ENCODE measurements at regions not wholly inside any gene's neighbourhood (a gene's known extent, or its start where the extent isn't known, plus 50 kb on each side); places are given as distances from the start of the nearest gene placed in this dataset.

GRCh38 chr4:13126976-13127910 is 356.9 kb downstream of the RAB28 start:
- no peak for DNase-seq

GRCh38 chr4:13118633-13119032 is 365.5 kb downstream of the RAB28 start:
- DNase-seq = no peak

GRCh38 chr4:13117185-13117584 is 367.0 kb downstream of the RAB28 start:
- DNase-seq = no peak

- DNase-seq = no peak
Observed at GRCh38 chr4:13112030-13112429, 372.1 kb downstream of the RAB28 start.

- DNase-seq = no peak
Observed at GRCh38 chr4:13109536-13109935, 374.6 kb downstream of the RAB28 start.

- DNase-seq = no peak
Observed at GRCh38 chr4:13108096-13108495, 376.0 kb downstream of the RAB28 start.

GRCh38 chr4:13103382-13104015 is 380.6 kb downstream of the RAB28 start:
- DNase-seq = no peak

- DNase-seq = no peak
Observed at GRCh38 chr4:13102092-13102742, 381.9 kb downstream of the RAB28 start.

- no peak for DNase-seq
Observed at GRCh38 chr4:13097971-13098370, 386.2 kb downstream of the RAB28 start.

- no peak for DNase-seq
Observed at GRCh38 chr4:13095722-13096121, 388.4 kb downstream of the RAB28 start.

GRCh38 chr4:13093170-13093569 is 391.0 kb downstream of the RAB28 start:
- DNase-seq = no peak

GRCh38 chr4:13092702-13093101 is 391.4 kb downstream of the RAB28 start:
- DNase-seq = no peak

GRCh38 chr4:13089659-13089998 is 394.5 kb downstream of the RAB28 start:
- no peak for DNase-seq

GRCh38 chr4:13088726-13089658 is 395.1 kb downstream of the RAB28 start:
- no peak for DNase-seq

GRCh38 chr4:13087041-13087440 is 397.1 kb downstream of the RAB28 start:
- no peak for DNase-seq

- no peak for DNase-seq
Observed at GRCh38 chr4:13084210-13084609, 399.9 kb downstream of the RAB28 start.

- no peak for DNase-seq
Observed at GRCh38 chr4:13081830-13082229, 402.3 kb downstream of the RAB28 start.

GRCh38 chr4:13067077-13067476 is 417.1 kb downstream of the RAB28 start:
- DNase-seq = no peak

- no peak for DNase-seq
Observed at GRCh38 chr4:13059019-13059418, 425.1 kb downstream of the RAB28 start.

- DNase-seq = no peak
Observed at GRCh38 chr4:13056630-13057189, 427.4 kb downstream of the RAB28 start.

- DNase-seq = no peak
Observed at GRCh38 chr4:13054420-13054970, 429.6 kb downstream of the RAB28 start.

- DNase-seq = no peak
Observed at GRCh38 chr4:13047591-13047990, 436.5 kb downstream of the RAB28 start.
